Fibroblast of lung (primary cell): ENCODE measurements at regions not wholly inside any gene's neighbourhood (a gene's known extent, or its start where the extent isn't known, plus 50 kb on each side); places are given as distances from the start of the nearest gene placed in this dataset.

Source experiments
- CTCF ChIP-seq, 2 donors: IDR thresholded peaks in 1 of 2; conservative IDR thresholded peaks in 1 of 2; 1 replicate in 1 of 2; 2 replicates in 1 of 2; pipeline ENCODE4 v1.5.1; 2011 to 2012; ENCODE audit warnings: low read length in 2 of 2, control low read depth in 1 of 2, inconsistent platforms in 1 of 2, low read depth in 1 of 2, mild to moderate bottlenecking in 1 of 2
- EZH2 ChIP-seq: IDR thresholded peaks from 2 replicates; pipeline ENCODE4 v1.5.1; 2012; ENCODE audit warnings: low read length, control low read depth, mild to moderate bottlenecking; ENCODE audit errors: missing control alignments

DNA sequence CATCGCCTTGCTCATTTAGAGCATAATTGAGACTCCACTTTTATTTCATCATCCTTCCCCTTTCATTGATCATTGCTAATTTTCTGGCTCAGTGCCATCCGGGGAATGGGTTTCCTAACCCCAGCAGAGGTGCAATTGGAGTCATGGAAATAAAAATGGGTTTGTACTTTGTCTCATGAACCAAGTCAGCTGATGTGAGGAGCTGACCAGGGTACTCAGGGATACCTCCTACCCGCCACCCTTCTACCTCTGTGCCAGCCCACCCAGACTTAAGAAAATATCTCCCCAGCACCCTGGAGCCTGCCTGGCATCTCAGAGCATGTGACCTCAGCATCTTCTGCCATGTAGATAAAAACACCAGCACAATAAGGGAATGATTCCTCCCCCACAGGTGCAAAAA is 59.1 kb upstream of the MAFB start:
- TF ChIP-seq CTCF (conservative IDR thresholded peaks at IDR 0.05 in 1 of 2, IDR thresholded peaks at IDR 0.05 in 1 of 2; ENCODE audit: low read depth in 1 of 2, low read length in 2 of 2), result no peak
- TF ChIP-seq EZH2, result no peak
